Epithelial cell of esophagus (primary cell): ENCODE measurements at regions not wholly inside any gene's neighbourhood (a gene's known extent, or its start where the extent isn't known, plus 50 kb on each side); places are given as distances from the start of the nearest gene placed in this dataset.

Experiments
- DNase-seq: peaks from one replicate; pipeline ENCODE4 v3.0.0; 2010; ENCODE audit warnings: low read depth
- H3K4me3 ChIP-seq: 2 replicates; pipeline ENCODE4 v1.5.1; 2011; ENCODE audit warnings: mild to moderate bottlenecking, low read length, control low read depth
- CTCF ChIP-seq: IDR thresholded peaks from 2 replicates; pipeline ENCODE4 v1.5.1; 2011; ENCODE audit warnings: low read depth, mild to moderate bottlenecking, low read length, control low read depth, inconsistent platforms; ENCODE audit not compliant: insufficient read depth; ENCODE audit errors: missing control alignments

GRCh38 chr6:169339731-169340309, 86.2 kb upstream of the THBS2 start:
- DNase-seq: peak; percentile 13
- no peak for TF ChIP-seq CTCF
- H3K4me3 ChIP-seq: no peak overlapping the region

- DNase-seq: no peak
- no peak for TF ChIP-seq CTCF
- H3K4me3 ChIP-seq: no peak overlapping the region
Measured at GRCh38 chr6:169339025-169339424, 85.4 kb upstream of the THBS2 start.

GRCh38 chr6:169337886-169338445, 84.3 kb upstream of the THBS2 start:
- no peak for TF ChIP-seq CTCF
- DNase-seq: no peak
- no peak overlapping the region for H3K4me3 ChIP-seq

GRCh38 chr6:169335301-169335700, 81.7 kb upstream of the THBS2 start:
- peak; percentile 53 for DNase-seq
- no peak for TF ChIP-seq CTCF
- no peak overlapping the region for H3K4me3 ChIP-seq

- DNase-seq: no peak
- no peak for TF ChIP-seq CTCF
Measured at GRCh38 chr6:169332250-169332649, 78.6 kb upstream of the THBS2 start.

GRCh38 chr6:169328112-169328801, 74.6 kb upstream of the THBS2 start:
- DNase-seq: peak; percentile 55
- TF ChIP-seq CTCF: no peak

More at GRCh38 chr6:169332250-169332649, 78.6 kb upstream of the THBS2 start:
- no peak overlapping the region for H3K4me3 ChIP-seq

More at GRCh38 chr6:169328112-169328801, 74.6 kb upstream of the THBS2 start:
- no peak overlapping the region for H3K4me3 ChIP-seq
